ENCODE measurements at regions not wholly inside any gene's neighbourhood (a gene's known extent, or its start where the extent isn't known, plus 50 kb on each side); places are given as distances from the start of the nearest gene placed in this dataset.

- H3K27ac ChIP-seq (ENCODE audit: low read depth, low read length) = no peak overlapping the region
- no peaks in the 10 kb centered on the region for H3K36me3 ChIP-seq (ENCODE audit: control insufficient read depth, insufficient read depth, low read length)
- H3K4me1 ChIP-seq (ENCODE audit: control insufficient read depth, insufficient read depth, low read length) = peaks cover 22% of the 10 kb centered on the region
- 95% methylated on average over 8 of the region's 11 CpGs for WGBS (ENCODE audit: insufficient coverage)
- no peak overlapping the region for H3K4me3 ChIP-seq (ENCODE audit: low read depth, low read length)
- no peaks in the 10 kb centered on the region for H3K27me3 ChIP-seq (ENCODE audit: control insufficient read depth, insufficient read depth, low read length)
- H3K9me3 ChIP-seq (ENCODE audit: control insufficient read depth, insufficient read depth, low read length) = no peaks in the 10 kb centered on the region
- DNase-seq (ENCODE audit: low read depth in 4 of 6, low spot score in 6 of 6) = no peak
Measured at GRCh38 chr12:4822572-4822971, 87.1 kb upstream of the KCNA1 start.

DNA sequence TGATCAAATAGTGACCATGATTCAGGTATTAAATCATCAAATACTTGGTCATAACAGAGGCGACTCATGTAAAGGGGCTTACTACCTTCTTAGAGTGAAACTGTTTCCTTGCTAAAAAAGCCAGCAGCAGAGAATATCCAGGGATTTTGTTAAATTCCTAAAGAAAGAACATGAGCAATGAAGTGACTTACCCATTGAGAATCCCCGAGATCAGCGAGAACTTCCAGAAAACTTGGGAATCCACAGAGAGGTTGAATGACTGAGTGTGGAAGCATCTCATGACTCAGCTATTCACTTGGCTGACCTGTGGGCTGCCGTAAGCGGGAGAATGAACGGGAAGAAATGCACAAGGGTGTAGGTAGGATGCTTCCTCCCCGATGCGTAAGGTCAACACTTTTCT, 85.3 kb upstream of the KCNA1 start:
- 97% methylated on average over 3 of the region's 8 CpGs for WGBS (ENCODE audit: insufficient coverage)
- Histone ChIP-seq H3K4me1 (ENCODE audit: control insufficient read depth, insufficient read depth, low read length) (peaks cover 17% of the 10 kb centered on the region), H3K4me3 (ENCODE audit: low read depth, low read length) (no peak overlapping the region), H3K36me3 (ENCODE audit: control insufficient read depth, insufficient read depth, low read length) (no peaks in the 10 kb centered on the region), H3K27ac (ENCODE audit: low read depth, low read length) (no peak overlapping the region), H3K27me3 (ENCODE audit: control insufficient read depth, insufficient read depth, low read length) (no peaks in the 10 kb centered on the region), H3K9me3 (ENCODE audit: control insufficient read depth, insufficient read depth, low read length) (no peaks in the 10 kb centered on the region)
- no peak for DNase-seq (ENCODE audit: low read depth in 4 of 6, low spot score in 6 of 6)

GRCh38 chr12:4825011-4825858, 84.5 kb upstream of the KCNA1 start:
- 80% methylated on average over 2 of the region's 4 CpGs for WGBS (ENCODE audit: insufficient coverage)
- Histone ChIP-seq H3K9me3 (ENCODE audit: control insufficient read depth, insufficient read depth, low read length) (no peaks in the 10 kb centered on the region), H3K4me1 (ENCODE audit: control insufficient read depth, insufficient read depth, low read length) (peaks cover 15% of the 10 kb centered on the region), H3K4me3 (ENCODE audit: low read depth, low read length) (no peak overlapping the region), H3K27ac (ENCODE audit: low read depth, low read length) (no peak overlapping the region), H3K36me3 (ENCODE audit: control insufficient read depth, insufficient read depth, low read length) (peaks cover 4% of the 10 kb centered on the region), H3K27me3 (ENCODE audit: control insufficient read depth, insufficient read depth, low read length) (no peaks in the 10 kb centered on the region)
- DNase-seq (ENCODE audit: low read depth in 4 of 6, low spot score in 6 of 6) = no peak

DNA sequence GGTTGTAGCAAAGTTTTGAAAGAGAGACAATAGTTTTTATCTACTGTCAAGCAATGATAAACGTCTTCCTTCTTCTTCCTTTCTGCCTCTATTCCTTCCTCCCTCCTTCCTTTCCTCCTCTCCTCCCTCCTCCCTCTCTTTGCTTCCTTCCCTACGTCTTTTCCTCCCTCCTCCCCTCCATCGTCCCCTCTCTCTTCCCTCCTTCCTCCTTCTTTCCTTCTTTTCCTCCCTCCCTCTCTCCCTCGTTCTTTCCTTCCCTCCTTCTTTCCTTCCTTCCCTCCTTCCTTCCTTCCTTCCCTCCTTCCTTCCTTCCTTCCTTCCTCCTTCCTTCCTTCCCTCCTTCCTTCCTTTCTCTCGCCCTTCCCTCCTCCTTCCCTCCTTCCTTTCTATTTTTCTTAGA, 82.8 kb upstream of the KCNA1 start:
- DNase-seq (ENCODE audit: low read depth in 4 of 6, low spot score in 6 of 6) = no peak
- Histone ChIP-seq H3K4me1 (ENCODE audit: control insufficient read depth, insufficient read depth, low read length) (peaks cover 6% of the 10 kb centered on the region), H3K27ac (ENCODE audit: low read depth, low read length) (no peak overlapping the region), H3K36me3 (ENCODE audit: control insufficient read depth, insufficient read depth, low read length) (peaks cover 14% of the 10 kb centered on the region), H3K9me3 (ENCODE audit: control insufficient read depth, insufficient read depth, low read length) (no peaks in the 10 kb centered on the region), H3K27me3 (ENCODE audit: control insufficient read depth, insufficient read depth, low read length) (no peaks in the 10 kb centered on the region), H3K4me3 (ENCODE audit: low read depth, low read length) (no peak overlapping the region)
- WGBS (ENCODE audit: insufficient coverage) = 77% methylated on average over 4 of the region's 5 CpGs

GRCh38 chr12:4828176-4828575, 81.5 kb upstream of the KCNA1 start:
- DNase-seq (ENCODE audit: low read depth in 4 of 6, low spot score in 6 of 6) = no peak
- peaks cover 17% of the 10 kb centered on the region for H3K36me3 ChIP-seq (ENCODE audit: control insufficient read depth, insufficient read depth, low read length)
- no peaks in the 10 kb centered on the region for H3K9me3 ChIP-seq (ENCODE audit: control insufficient read depth, insufficient read depth, low read length)
- no CpG with 5 or more reads among the region's 4 CpGs for WGBS (ENCODE audit: insufficient coverage)
- no peak overlapping the region for H3K27ac ChIP-seq (ENCODE audit: low read depth, low read length)
- no peak overlapping the region for H3K4me3 ChIP-seq (ENCODE audit: low read depth, low read length)
- no peaks in the 10 kb centered on the region for H3K27me3 ChIP-seq (ENCODE audit: control insufficient read depth, insufficient read depth, low read length)
- H3K4me1 ChIP-seq (ENCODE audit: control insufficient read depth, insufficient read depth, low read length) = peaks cover 6% of the 10 kb centered on the region

GRCh38 chr12:4829161-4829792, 80.4 kb upstream of the KCNA1 start:
- H3K27me3 ChIP-seq (ENCODE audit: control insufficient read depth, insufficient read depth, low read length) = no peaks in the 10 kb centered on the region
- WGBS (ENCODE audit: insufficient coverage) = 87% methylated on average over 3 of the region's 7 CpGs

GRCh38 chr12:4829793-4830162, 79.9 kb upstream of the KCNA1 start:
- Histone ChIP-seq H3K4me1 (ENCODE audit: control insufficient read depth, insufficient read depth, low read length) (peaks cover 6% of the 10 kb centered on the region), H3K27me3 (ENCODE audit: control insufficient read depth, insufficient read depth, low read length) (no peaks in the 10 kb centered on the region), H3K27ac (ENCODE audit: low read depth, low read length) (no peak overlapping the region), H3K9me3 (ENCODE audit: control insufficient read depth, insufficient read depth, low read length) (no peaks in the 10 kb centered on the region), H3K4me3 (ENCODE audit: low read depth, low read length) (no peak overlapping the region), H3K36me3 (ENCODE audit: control insufficient read depth, insufficient read depth, low read length) (peaks cover 17% of the 10 kb centered on the region)
- DNase-seq (ENCODE audit: low read depth in 4 of 6, low spot score in 6 of 6) = peak in 2 of 6 donors; percentile 57 to 75
- 37% methylated on average over 5 of the region's 6 CpGs for WGBS (ENCODE audit: insufficient coverage)

More at GRCh38 chr12:4829161-4829792, 80.4 kb upstream of the KCNA1 start:
- H3K27ac ChIP-seq (ENCODE audit: low read depth, low read length) = no peak overlapping the region
- H3K4me1 ChIP-seq (ENCODE audit: control insufficient read depth, insufficient read depth, low read length) = peaks cover 6% of the 10 kb centered on the region
- H3K4me3 ChIP-seq (ENCODE audit: low read depth, low read length) = no peak overlapping the region
- no peak for DNase-seq (ENCODE audit: low read depth in 4 of 6, low spot score in 6 of 6)
- H3K9me3 ChIP-seq (ENCODE audit: control insufficient read depth, insufficient read depth, low read length) = no peaks in the 10 kb centered on the region
- H3K36me3 ChIP-seq (ENCODE audit: control insufficient read depth, insufficient read depth, low read length) = peaks cover 17% of the 10 kb centered on the region

- Histone ChIP-seq H3K4me3 (ENCODE audit: low read depth, low read length) (no peak overlapping the region), H3K27ac (ENCODE audit: low read depth, low read length) (no peak overlapping the region), H3K36me3 (ENCODE audit: control insufficient read depth, insufficient read depth, low read length) (peaks cover 17% of the 10 kb centered on the region), H3K4me1 (ENCODE audit: control insufficient read depth, insufficient read depth, low read length) (peaks cover 6% of the 10 kb centered on the region), H3K27me3 (ENCODE audit: control insufficient read depth, insufficient read depth, low read length) (no peaks in the 10 kb centered on the region), H3K9me3 (ENCODE audit: control insufficient read depth, insufficient read depth, low read length) (no peaks in the 10 kb centered on the region)
- WGBS (ENCODE audit: insufficient coverage) = 86% methylated on average over 14 of the region's 18 CpGs
- DNase-seq (ENCODE audit: low read depth in 4 of 6, low spot score in 6 of 6) = no peak
Measured at GRCh38 chr12:4830556-4831210, 79.0 kb upstream of the KCNA1 start.

DNA sequence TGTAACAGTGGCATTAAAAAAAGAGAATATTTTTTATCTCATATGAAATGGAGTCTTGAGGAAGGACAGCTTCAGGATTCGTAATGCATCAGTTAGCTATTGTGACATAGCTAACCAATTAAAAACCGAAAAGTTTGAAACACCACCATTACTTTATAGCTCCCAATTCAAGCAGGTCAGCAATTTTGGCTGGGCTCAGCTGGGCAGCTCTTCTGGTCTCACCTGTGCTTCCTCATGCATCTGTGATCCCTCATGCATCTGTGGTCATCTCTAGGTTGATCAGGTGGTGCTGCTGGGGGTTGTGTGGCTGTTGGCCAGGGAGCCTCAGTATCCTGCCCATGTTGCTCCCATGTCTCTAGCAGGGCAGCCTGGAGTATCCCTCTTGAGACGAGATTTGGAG, 76.7 kb upstream of the KCNA1 start:
- H3K9me3 ChIP-seq (ENCODE audit: control insufficient read depth, insufficient read depth, low read length) = no peaks in the 10 kb centered on the region
- WGBS (ENCODE audit: insufficient coverage) = 100% methylated on average over 1 of the region's 3 CpGs
- no peak overlapping the region for H3K27ac ChIP-seq (ENCODE audit: low read depth, low read length)
- H3K27me3 ChIP-seq (ENCODE audit: control insufficient read depth, insufficient read depth, low read length) = no peaks in the 10 kb centered on the region
- DNase-seq (ENCODE audit: low read depth in 4 of 6, low spot score in 6 of 6) = no peak
- peaks cover 11% of the 10 kb centered on the region for H3K4me1 ChIP-seq (ENCODE audit: control insufficient read depth, insufficient read depth, low read length)
- H3K36me3 ChIP-seq (ENCODE audit: control insufficient read depth, insufficient read depth, low read length) = peaks cover 17% of the 10 kb centered on the region
- no peak overlapping the region for H3K4me3 ChIP-seq (ENCODE audit: low read depth, low read length)

Data from spinal cord (tissue), 9 donors.